ENCODE measurements at regions not wholly inside any gene's neighbourhood (a gene's known extent, or its start where the extent isn't known, plus 50 kb on each side); places are given as distances from the start of the nearest gene placed in this dataset.
A peak's percentile ranks its signal among the peaks of the same experiment; 100 is the strongest.
"Not testable (repeated sequence)": the region's sequence is repeated elsewhere in the genome, so short reads cannot be mapped to it uniquely, and the experiment has no call there.

DNA sequence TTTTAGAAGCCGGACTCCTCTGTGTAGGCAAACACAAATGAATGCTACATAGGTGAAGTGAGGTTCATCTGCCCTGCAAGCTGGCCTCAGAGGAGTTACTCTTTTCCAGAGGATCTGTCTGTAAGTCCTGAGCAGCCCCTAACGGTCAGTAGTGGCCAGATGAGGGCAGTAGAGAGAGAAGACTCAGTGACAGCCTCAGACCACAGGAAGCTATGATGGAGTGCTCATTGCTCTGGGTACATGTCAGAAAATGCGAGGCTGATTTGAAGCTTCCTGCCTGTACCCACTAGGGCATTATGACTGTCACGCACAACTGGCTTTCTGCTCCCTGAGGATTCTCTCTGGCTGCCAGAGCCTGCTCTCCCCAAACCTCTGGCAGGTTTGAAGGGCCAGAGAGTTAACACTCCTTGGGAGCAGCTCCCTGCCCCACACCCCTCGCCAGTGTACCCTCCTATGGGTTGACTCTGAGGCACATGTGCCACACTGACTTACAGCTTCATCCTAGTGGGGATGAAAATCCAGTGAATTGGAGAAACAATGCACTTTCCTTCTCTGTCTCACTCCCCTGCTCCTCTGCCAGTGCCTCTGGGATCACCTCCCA lies 141.5 kb downstream of the GABRG2 start:
- DNase-seq (ENCODE audit: low spot score) (peak; percentile 28), FAIRE-seq (no peak)

DNA sequence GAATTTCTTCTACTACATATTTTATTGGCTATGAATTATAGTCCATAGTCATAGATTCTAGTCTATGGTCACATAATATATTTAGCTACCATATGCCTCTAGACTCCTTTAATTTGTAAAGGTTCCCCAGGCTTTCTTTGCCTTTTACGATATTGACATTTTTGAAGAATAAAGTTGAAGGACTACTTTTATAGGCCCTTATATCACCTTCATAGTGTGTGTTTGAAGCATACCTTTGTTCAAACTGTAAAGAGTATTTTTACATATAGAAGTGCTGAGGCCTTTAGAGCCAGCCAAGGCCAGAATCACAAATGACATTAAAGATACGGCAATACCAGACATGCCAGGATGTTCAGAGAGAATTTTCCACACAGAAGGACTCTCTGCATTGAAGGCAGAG lies 147.0 kb downstream of the GABRG2 start:
- FAIRE-seq (no peak), DNase-seq (ENCODE audit: low spot score) (no peak)

DNA sequence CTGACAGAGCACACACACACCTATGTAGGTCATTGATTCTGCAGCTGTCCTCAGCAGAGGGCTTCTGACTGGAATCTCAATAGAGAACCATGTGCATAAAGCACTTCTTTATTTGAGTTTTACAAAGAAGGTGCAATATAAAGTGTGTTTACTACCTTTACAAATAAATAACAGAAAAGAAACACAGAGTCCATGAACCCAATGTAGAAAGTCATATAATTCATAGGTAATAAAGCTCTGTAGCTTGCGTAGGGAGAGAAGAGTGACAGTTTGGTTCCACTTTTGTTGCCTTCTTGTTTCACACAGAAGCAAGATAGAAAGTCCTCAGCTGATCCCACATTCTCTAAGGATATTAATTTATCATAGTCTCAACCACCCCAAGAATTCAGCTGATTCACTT lies 149.5 kb downstream of the GABRG2 start:
- DNase-seq (ENCODE audit: low spot score) (no peak), FAIRE-seq (no peak)

DNA sequence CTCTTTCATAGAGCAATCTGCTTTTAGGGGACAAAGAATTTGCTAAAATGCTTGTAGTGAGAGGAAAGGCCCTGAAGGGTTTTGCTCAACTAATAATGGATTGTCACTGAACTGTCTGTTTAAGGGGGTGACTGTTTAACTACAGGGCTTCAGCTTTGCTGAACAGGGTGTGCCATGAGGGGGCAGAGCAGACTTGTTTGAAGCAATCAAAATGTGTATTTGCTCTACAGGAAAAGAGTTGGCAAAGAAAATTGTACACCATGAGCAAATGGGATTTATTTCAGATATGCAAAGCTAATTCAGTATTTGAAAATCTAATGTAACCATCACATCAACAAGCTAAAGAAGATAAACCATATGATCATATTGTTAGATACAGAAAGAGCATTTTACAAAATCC lies 154.3 kb downstream of the GABRG2 start:
- DNase-seq (ENCODE audit: low spot score) (no peak), FAIRE-seq (no peak)

DNA sequence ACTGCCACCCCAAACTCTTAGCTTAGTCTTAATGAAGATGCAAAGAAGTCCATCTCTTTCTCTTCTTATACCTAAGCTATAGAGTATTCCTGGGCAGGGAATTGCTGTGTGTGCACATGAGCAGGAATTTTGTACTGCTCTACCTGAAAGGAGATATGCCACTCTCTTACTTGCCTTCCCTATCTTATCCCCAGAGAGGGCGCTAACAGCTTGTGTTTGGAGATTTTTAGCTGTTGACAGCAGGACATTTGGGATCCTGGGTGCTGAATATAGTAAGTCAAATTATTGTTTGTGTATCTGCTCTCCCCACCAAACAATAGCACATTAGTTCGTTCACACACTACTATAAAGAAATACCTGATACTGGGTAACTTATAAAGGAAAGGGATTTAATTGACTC lies 159.5 kb downstream of the GABRG2 start:
- DNase-seq (ENCODE audit: low spot score) (no peak), FAIRE-seq (no peak)

DNA sequence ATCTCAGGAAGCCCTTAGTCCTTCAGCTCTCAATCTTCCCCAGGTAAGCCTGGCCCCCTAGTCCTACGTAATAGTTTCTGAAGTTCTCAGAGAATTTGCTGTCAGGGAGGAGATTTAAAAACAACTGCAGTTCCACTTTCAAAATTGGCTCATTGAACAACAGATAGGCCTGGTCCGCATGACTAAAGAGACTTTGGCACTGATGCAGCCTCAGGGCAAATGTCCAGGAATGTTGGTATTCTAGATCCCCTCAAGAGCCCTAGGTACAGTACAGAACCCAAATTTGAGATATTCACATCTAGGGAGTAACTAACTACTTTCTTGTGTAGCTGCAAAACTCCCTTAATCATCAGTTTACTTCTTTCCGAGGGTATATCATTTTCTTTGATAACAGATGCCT lies 162.8 kb downstream of the GABRG2 start:
- DNase-seq (ENCODE audit: low spot score): no peak
- FAIRE-seq: no peak

DNA sequence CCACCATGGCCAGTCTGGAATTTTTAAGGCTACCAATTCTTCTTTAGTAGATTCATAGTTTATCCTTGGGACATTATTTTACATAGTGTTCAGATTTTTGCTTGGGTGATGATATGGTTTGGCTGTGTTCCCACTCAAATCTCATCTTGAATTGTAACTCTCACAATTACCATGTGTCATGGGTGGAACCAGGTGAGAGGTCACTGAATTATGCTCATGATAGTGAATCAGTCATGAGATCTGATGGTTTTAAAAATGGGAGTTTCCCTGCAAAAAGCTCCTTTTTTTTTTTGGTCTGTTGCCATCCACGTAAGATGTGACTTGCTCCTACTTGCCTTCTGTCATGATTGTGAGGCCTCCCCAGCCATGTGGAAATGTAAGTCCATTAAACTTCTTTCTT lies 163.9 kb downstream of the GABRG2 start:
- FAIRE-seq: no peak
- no peak for DNase-seq (ENCODE audit: low spot score)

DNA sequence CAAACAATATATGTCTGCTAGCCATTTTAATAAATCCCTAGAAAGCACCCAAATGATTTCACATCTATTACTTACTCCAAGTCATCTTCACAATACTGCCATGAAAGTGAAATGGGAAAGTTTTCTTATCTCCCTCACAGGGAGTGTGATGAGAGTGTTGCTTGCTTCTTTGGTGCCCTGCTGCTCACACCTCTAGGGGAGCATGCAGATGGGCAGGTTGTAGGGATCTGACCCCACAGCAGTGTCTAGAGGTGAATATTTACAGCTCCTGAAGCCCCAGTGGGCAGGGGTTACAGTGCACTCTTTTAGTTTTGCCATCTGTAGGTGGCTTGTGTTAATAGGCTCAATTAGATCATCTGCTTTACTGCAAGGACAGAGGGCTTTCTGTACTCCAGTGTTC lies 173.2 kb downstream of the GABRG2 start:
- FAIRE-seq (no peak), DNase-seq (ENCODE audit: low spot score) (no peak)

DNA sequence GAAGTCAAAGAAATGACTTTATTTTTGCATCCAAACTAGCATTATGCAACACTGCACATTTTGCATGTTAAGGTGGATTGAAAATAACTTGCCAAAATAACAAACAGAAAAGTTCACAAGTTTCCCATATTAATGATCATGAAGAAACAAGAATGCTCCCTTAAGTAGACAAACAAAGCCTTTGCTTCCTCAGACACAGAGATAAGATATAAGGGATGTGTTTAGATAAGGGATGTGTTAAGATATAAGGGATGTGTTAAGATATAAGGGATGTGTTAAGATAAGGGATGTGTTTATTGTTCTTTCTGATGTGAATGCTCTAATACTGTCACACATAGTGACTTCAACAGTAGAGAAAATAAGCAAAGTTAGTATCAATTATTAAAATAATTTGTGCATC lies 174.8 kb downstream of the GABRG2 start:
- DNase-seq (ENCODE audit: low spot score) (no peak), FAIRE-seq (no peak)

DNA sequence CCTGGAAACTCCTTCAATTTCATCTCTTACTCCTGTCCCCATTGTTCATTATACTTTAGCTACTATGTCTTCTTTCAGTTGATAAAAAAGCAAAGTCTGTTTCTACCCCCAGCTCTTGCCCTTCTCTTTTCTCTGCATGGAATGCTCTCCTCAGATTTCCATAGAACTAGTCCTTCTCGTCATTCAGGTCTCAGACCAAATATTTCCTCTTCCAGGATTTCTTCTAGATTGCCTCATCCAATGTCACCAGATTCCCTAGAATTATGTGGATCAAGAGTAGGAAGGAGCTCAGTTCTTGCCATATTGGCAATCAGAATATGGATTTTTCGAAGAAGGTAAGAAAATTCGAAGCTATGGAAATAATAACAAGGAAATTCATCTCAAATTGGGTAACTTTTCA lies 176.1 kb downstream of the GABRG2 start:
- FAIRE-seq: no peak
- no peak for DNase-seq (ENCODE audit: low spot score)

DNA sequence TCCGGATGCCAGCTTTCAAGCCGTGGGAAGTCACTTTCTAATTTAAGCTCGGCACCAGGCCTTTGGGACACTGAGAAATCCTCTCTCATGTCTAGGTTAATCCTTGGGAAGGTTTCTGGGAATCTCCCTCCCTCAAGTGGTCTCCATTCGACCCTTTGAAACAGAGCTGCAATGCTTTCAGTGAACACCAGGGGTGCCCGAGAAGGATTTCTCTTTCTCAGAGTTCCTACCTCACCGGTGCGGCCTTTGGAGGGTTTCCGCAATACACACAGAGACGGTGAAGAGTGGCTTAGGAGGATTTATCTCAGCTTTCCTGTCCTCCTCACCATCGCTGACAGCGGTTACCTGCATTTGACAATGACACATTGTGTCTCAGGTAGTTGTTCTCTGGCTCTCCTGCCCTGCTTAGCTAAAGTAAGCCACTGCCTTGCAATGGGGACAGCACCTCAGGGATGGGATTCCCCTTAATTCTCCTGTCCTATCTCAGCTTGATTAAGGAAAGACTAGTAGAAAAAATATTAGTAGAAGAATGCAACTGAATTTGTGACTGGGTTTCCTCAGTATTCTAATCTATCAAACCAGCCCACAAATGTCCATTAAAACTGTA lies 180.6 kb downstream of the GABRG2 start:
- DNase-seq (ENCODE audit: low spot score) (no peak), FAIRE-seq (no peak)

DNA sequence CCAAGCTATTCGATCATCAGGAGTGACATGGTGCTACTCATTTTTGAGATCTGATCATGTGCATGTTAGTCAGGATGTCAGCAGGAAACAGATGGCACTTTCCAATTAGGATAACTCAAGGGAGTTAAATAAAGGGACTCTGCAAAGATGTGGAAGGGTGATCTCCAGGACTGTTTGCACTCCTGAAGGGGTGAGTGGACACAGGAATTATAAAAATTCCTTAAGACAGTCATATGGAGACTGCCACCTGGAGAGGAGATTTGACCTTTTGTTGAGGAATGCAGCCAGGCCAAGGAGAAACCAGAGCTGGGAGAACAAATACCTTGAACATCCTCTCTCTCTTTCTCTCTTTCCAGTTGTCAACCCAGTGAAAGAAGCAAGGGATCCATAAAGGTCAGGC lies 189.1 kb downstream of the GABRG2 start:
- no peak for FAIRE-seq
- no peak for DNase-seq (ENCODE audit: low spot score)

DNA sequence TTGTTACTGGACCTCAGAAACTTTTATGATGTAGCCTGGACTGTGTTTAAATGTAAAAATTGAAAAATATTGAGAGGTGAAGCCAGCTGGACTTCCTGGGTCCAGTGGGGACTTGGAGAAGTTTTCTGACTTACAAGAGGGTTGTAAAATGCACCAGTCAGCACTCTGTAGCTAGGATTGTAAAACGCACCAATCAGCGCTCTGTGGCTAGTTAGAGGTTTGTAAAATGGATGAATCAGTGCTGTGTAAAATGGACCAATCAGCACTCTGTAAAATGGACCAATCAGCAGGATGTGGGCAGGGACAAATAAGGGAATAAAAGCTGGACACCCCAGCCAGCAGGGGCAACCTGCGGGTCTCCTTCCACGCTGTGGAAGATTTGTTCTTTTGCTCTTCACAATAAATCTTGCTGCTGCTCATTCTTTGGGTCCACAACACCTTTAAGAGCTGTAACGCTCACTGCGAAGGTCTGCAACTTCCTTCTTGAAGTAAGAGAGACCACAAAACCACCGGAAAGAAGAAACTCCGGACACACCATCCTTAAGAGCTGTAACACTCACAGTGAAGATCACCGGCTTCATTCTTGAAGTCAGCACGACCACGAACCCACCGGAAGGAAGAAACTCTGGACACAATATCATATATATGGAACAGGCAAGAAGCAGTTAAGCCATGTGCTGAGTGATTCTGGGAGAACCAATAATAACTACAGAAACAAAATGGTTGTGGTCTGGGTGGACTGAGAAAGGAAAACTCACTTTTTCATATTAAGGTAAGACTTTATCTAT lies 201.3 kb downstream of the GABRG2 start:
- DNase-seq (ENCODE audit: low spot score) (no peak), FAIRE-seq (no peak)

DNA sequence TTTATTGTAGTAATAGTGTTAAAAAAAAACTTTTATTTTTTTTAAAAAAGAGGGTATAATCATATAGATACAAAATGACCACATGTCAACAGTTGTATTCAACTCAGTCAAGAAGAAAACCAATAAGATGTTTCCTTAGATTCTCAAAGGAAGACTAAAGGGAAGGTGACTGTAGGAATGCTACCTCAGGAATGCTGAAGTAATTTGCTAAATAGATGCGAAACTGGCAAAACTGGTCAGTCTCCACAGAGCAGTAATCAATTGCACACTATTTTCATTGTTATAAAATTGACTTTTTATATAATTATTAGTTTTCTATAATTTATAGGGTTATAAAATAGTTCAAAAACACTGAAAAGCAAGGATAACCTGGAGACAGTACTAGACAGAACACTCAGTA lies 204.8 kb downstream of the GABRG2 start:
- DNase-seq (ENCODE audit: low spot score) (no peak), FAIRE-seq (no peak)

DNA sequence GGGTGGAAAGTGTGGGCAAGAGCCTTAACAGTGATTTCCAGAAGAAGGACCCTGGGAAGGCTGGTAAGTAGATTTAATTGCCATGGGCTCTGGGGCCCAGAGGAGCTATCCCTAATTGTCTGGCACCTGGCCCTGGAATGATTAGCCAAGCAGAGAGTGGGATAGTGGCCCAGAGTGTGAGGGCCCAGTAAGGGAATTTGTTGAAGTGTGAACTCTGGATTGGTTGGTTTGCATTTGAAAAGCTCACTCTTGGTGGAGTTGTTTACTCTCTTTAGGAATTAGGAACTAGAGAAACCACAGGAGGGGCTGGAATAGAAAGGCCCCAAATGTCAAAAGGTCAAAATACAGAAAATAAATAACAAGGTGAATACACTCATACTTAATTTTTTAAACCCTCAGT lies 207.1 kb downstream of the GABRG2 start:
- FAIRE-seq (no peak), DNase-seq (ENCODE audit: low spot score) (no peak)

DNA sequence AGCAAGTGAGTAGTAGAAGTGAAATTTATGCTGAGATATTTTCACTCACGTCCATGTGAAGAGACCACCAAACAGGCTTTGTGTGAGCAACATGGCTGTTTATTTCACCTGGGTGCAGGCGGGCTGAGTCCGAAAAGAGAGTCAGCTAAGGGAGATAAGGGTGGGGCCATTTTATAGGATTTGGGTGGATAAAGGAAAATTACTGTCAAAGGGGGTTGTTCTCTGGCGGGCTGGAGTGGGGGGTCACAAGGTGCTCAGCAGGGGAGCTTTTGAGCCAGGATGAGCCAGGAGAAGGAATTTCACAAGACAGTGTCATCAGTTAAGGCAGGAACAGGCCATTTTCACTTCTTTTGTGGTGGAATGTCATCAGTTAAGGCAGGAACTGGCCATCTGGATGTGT lies 207.8 kb downstream of the GABRG2 start:
- not testable (repeated sequence) for DNase-seq (ENCODE audit: low spot score); FAIRE-seq

DNA sequence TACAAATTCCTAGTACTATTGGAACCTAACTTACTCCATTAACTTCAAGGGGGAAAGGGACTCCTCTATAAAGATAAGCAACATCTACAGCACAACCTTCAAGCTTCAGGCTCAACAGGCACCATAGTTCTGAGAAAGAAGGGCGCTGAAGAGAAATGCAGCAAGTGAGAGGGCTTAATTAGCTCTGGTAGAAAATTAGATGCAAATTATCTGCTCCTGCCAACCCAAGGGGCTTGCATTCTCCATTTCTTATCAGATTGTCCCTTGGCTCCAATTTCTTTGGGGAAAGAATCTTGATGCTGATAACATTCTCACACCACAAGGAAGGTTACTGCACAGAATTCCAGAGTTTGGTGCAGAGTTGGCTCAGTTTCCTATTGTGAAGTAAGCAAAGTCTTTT lies 214.6 kb downstream of the GABRG2 start:
- FAIRE-seq: no peak
- DNase-seq (ENCODE audit: low spot score): no peak

DNA sequence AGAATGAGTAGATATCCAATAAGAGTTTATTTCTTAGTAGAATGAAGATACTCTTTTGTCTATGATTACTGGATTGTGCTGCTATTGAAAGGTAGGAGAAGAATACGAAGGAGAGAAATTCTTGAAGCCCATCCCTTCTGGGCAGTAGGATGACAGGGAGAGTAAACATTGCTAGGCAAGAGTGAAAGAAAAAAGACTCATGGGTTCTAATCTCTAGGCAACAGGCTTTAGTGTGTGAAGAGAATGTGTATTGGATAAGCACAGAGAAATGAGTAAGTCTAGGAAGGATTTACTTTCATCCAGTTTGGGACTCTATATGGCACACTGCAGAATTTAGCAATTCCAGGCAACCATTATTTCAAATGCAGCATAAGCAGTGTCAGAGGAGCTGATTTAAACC lies 216.0 kb downstream of the GABRG2 start:
- no peak for FAIRE-seq
- DNase-seq (ENCODE audit: low spot score): no peak

DNA sequence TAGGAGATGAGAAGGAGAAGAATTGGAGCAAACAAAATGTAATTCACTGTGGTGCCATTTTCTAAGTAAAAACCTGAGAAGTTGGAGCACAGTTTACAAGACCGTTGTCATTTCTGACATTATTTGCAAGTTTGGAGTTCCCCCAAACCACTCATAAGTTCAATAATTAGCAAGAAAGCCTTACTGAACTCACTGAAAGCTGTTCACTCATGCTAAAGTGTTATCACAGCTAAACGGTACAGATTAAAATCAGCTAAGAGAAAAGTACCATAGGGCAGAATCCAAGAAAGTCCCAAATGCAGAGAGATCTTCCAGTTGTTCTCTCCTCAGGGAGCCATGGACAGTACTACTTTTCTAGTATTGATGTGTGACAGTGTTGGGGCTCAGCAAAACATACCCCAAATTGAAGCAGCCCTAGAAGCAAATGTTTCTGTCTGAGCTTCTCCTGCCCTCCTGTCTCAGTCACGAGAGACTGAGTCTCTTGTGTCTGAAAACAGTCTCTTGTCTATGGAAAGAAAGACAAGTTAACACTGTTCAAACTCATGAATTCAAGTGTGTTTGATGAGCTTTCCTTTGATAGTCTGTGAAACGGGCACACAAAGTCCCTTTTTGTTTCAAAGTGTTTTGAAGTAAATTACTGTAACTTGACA lies 221.2 kb downstream of the GABRG2 start:
- FAIRE-seq (no peak), DNase-seq (ENCODE audit: low spot score) (no peak)

DNA sequence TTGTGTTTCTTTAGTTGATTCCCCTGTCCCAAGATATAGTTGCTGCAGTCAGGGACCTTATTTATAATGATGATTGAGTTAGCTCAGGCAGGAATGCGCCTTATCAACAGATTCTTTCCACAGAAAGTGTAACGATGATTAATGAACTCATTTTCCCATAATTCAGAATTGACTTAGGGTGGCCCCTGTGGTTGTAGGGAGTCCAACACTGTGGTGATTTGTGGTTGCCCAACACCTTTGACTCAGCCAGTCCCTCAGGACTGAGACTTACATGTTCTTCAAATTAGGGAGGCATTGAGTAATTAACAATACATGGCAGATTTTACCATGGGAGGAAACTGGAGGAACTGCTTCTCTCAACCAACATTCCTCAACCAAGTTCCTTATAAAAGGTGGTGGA lies 221.9 kb downstream of the GABRG2 start:
- DNase-seq (ENCODE audit: low spot score): no peak
- FAIRE-seq: no peak

DNA sequence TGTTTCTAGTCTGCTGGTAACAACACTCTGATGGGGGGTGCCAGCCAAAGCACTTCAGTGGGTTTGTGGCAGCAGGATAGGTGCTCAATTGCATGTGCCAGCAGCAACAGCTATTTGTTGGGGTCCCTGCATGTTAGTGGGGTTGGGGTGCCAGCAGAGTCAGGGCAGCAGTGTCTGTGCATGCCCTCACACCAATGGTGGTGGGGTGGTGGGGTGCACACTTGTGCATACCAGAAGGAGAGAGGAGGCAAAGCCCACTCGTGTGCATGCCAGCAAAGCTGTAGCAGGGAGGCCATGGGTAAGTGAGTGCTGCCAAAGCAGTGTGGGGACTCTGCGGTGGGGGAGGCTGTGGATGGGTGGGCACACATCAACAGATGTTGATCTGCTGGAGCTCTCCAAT lies 232.2 kb downstream of the GABRG2 start:
- DNase-seq (ENCODE audit: low spot score) (no peak), FAIRE-seq (no peak)

DNA sequence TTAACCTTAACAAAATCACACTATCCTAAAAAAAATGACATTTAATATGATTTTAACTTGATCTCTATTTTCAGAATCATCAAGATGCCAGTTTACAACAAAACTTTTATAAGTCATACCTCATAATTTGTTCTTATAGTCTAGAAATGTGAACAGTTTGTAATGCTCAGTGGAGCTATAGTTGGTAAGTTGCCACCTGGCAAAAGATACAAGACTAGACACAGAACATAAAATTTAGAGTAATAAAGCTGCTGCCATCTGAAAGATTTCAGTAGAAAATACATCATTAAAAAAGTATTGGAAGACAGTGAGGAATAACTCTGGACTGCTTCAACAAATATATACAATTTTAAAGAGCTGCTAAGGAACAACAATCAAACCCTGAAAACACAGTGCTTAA lies 233.8 kb downstream of the GABRG2 start:
- DNase-seq (ENCODE audit: low spot score) (no peak), FAIRE-seq (no peak)

DNA sequence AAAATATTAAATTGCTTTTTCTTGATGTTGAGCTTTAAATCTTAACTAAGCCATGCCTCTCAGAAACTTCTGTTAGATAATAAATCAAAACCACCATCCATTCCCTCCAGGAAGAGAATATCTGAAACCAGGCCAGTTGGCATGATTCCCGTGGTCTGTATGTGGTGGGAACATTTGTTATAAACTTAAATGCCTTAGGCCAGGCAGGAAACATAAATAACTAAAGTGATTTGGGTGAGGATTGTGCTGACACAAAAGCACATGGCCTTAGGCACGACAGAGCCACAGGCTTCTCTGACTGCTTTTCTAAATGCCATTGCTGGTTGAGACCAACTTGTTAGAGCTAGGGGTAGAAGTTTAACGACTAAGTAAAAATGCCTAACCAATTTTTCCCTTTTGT lies 255.9 kb downstream of the GABRG2 start:
- FAIRE-seq (no peak), DNase-seq (ENCODE audit: low spot score) (peak; percentile 8)
